ENCODE measurements at regions not wholly inside any gene's neighbourhood (a gene's known extent, or its start where the extent isn't known, plus 50 kb on each side); places are given as distances from the start of the nearest gene placed in this dataset.
"Not testable (repeated sequence)": the region's sequence is repeated elsewhere in the genome, so short reads cannot be mapped to it uniquely, and the experiment has no call there.

- DNase-seq = no peak
Observed at GRCh38 chr9:111147041-111147440, 108.8 kb upstream of the LPAR1 start.

- DNase-seq = no peak
Observed at GRCh38 chr9:111144741-111145140, 106.5 kb upstream of the LPAR1 start.

- no peak for DNase-seq
Observed at GRCh38 chr9:111136180-111136579, 97.9 kb upstream of the LPAR1 start.

- DNase-seq = no peak
Observed at GRCh38 chr9:111131211-111131610, 92.9 kb upstream of the LPAR1 start.

GRCh38 chr9:111120526-111120925 lies 82.3 kb upstream of the LPAR1 start:
- DNase-seq = no peak

- DNase-seq = no peak
Observed at GRCh38 chr9:111118256-111118948, 80.1 kb upstream of the LPAR1 start.

- no peak for DNase-seq
Observed at GRCh38 chr9:111114486-111114885, 76.2 kb upstream of the LPAR1 start.

GRCh38 chr9:111113712-111114111 lies 75.4 kb upstream of the LPAR1 start:
- DNase-seq = no peak

- DNase-seq = no peak
Observed at GRCh38 chr9:111110805-111111204, 72.5 kb upstream of the LPAR1 start.

- DNase-seq = no peak
Observed at GRCh38 chr9:111108946-111109345, 70.7 kb upstream of the LPAR1 start.

- DNase-seq = no peak
Observed at GRCh38 chr9:111107141-111107540, 68.9 kb upstream of the LPAR1 start.

- DNase-seq = no peak
Observed at GRCh38 chr9:111106202-111106601, 67.9 kb upstream of the LPAR1 start.

GRCh38 chr9:111102793-111103464 lies 64.7 kb upstream of the LPAR1 start:
- DNase-seq = no peak

- no peak for DNase-seq
Observed at GRCh38 chr9:111099199-111100008, 61.1 kb upstream of the LPAR1 start.

- no peak for DNase-seq
Observed at GRCh38 chr9:111098093-111098492, 59.8 kb upstream of the LPAR1 start.

GRCh38 chr9:111096051-111096450 lies 57.8 kb upstream of the LPAR1 start:
- no peak for DNase-seq

- no peak for DNase-seq
Observed at GRCh38 chr9:111095441-111095840, 57.2 kb upstream of the LPAR1 start.

- DNase-seq = no peak
Observed at GRCh38 chr9:111094958-111095357, 56.7 kb upstream of the LPAR1 start.

- no peak for DNase-seq
Observed at GRCh38 chr9:111094433-111094924, 56.2 kb upstream of the LPAR1 start.

GRCh38 chr9:111092167-111092566 lies 53.9 kb upstream of the LPAR1 start:
- DNase-seq = not testable (repeated sequence)

Measured in NCI-H187 (cell line).